Umbilical cord (tissue), 1 donor: ENCODE measurements at regions not wholly inside any gene's neighbourhood (a gene's known extent, or its start where the extent isn't known, plus 50 kb on each side); places are given as distances from the start of the nearest gene placed in this dataset.
"Not testable (repeated sequence)": the region's sequence is repeated elsewhere in the genome, so short reads cannot be mapped to it uniquely, and the experiment has no call there.

Source experiments
- DNase-seq: peaks from one replicate; pipeline ENCODE4 v3.0.0-alpha.2; 2015; ENCODE audit warnings: low spot score

GRCh38 chr11:67805253-67806126, 131.1 kb upstream of the ALDH3B2 start:
- DNase-seq, result peak; percentile 98

- DNase-seq, result peak; percentile 78
Measured at GRCh38 chr11:67804435-67805252, 130.2 kb upstream of the ALDH3B2 start.

- not testable (repeated sequence) for DNase-seq
Measured at GRCh38 chr11:67803519-67803918, 129.1 kb upstream of the ALDH3B2 start.

GRCh38 chr11:67803055-67803454, 128.6 kb upstream of the ALDH3B2 start:
- not testable (repeated sequence) for DNase-seq

- DNase-seq, result not testable (repeated sequence)
Measured at GRCh38 chr11:67802623-67803022, 128.2 kb upstream of the ALDH3B2 start.

- DNase-seq, result not testable (repeated sequence)
Measured at GRCh38 chr11:67801397-67801796, 127.0 kb upstream of the ALDH3B2 start.

- not testable (repeated sequence) for DNase-seq
Measured at GRCh38 chr11:67800591-67800990, 126.2 kb upstream of the ALDH3B2 start.

- DNase-seq, result not testable (repeated sequence)
Measured at GRCh38 chr11:67799808-67800207, 125.4 kb upstream of the ALDH3B2 start.

GRCh38 chr11:67797726-67798521, 123.5 kb upstream of the ALDH3B2 start:
- not testable (repeated sequence) for DNase-seq

GRCh38 chr11:67795746-67796145, 121.3 kb upstream of the ALDH3B2 start:
- DNase-seq, result no peak

GRCh38 chr11:67793750-67794149, 119.3 kb upstream of the ALDH3B2 start:
- DNase-seq, result not testable (repeated sequence)

- not testable (repeated sequence) for DNase-seq
Measured at GRCh38 chr11:67792273-67792990, 118.0 kb upstream of the ALDH3B2 start.

GRCh38 chr11:67791598-67792170, 117.3 kb upstream of the ALDH3B2 start:
- peak; percentile 30 for DNase-seq

- DNase-seq, result not testable (repeated sequence)
Measured at GRCh38 chr11:67788341-67788695, 113.9 kb upstream of the ALDH3B2 start.

GRCh38 chr11:67787681-67788340, 113.4 kb upstream of the ALDH3B2 start:
- not testable (repeated sequence) for DNase-seq

GRCh38 chr11:67781967-67782366, 107.5 kb upstream of the ALDH3B2 start:
- DNase-seq, result not testable (repeated sequence)

GRCh38 chr11:67781506-67781905, 107.1 kb upstream of the ALDH3B2 start:
- not testable (repeated sequence) for DNase-seq

- DNase-seq, result no peak
Measured at GRCh38 chr11:67780056-67780455, 105.6 kb upstream of the ALDH3B2 start.

- DNase-seq, result not testable (repeated sequence)
Measured at GRCh38 chr11:67779189-67779875, 104.9 kb upstream of the ALDH3B2 start.
